GM18505 (cell line): ENCODE measurements at regions not wholly inside any gene's neighbourhood (a gene's known extent, or its start where the extent isn't known, plus 50 kb on each side); places are given as distances from the start of the nearest gene placed in this dataset.

Experiments
- ATAC-seq: cut with Tn5 transposase; IDR thresholded peaks from one replicate; pipeline ENCODE4 v1.9.1; 2021; ENCODE audit not compliant: unreplicated experiment
- POLR2A ChIP-seq: IDR thresholded peaks from 4 replicates; pipeline ENCODE4 v1.6.1; 2011; ENCODE audit warnings: borderline replicate concordance; ENCODE audit not compliant: insufficient read depth, insufficient read length; ENCODE audit errors: extremely low read depth

- ATAC-seq: no peak
- TF ChIP-seq POLR2A: no peak
These were observed 1043.6 kb downstream of the TUSC7 start for GRCh38 chr3:117752984-117753717.

GRCh38 chr3:117754058-117754457, 1044.5 kb downstream of the TUSC7 start:
- no peak for ATAC-seq
- TF ChIP-seq POLR2A: no peak

GRCh38 chr3:117754841-117755240, 1045.3 kb downstream of the TUSC7 start:
- TF ChIP-seq POLR2A: no peak
- ATAC-seq: no peak

GRCh38 chr3:117756563-117756962, 1047.0 kb downstream of the TUSC7 start:
- no peak for ATAC-seq
- no peak for TF ChIP-seq POLR2A

- no peak for TF ChIP-seq POLR2A
- ATAC-seq: no peak
These were observed 1052.4 kb downstream of the TUSC7 start for GRCh38 chr3:117761703-117762620.

- no peak for TF ChIP-seq POLR2A
- ATAC-seq: no peak
These were observed 1053.0 kb downstream of the TUSC7 start for GRCh38 chr3:117762621-117763037.

GRCh38 chr3:117763561-117763960, 1054.0 kb downstream of the TUSC7 start:
- no peak for ATAC-seq
- TF ChIP-seq POLR2A: no peak

GRCh38 chr3:117768581-117768980, 1059.0 kb downstream of the TUSC7 start:
- TF ChIP-seq POLR2A: no peak
- ATAC-seq: no peak

GRCh38 chr3:117774130-117774529, 1064.6 kb downstream of the TUSC7 start:
- ATAC-seq: no peak
- no peak for TF ChIP-seq POLR2A

- no peak for TF ChIP-seq POLR2A
- ATAC-seq: no peak
These were observed 1076.8 kb downstream of the TUSC7 start for GRCh38 chr3:117786349-117786748.

- ATAC-seq: no peak
- no peak for TF ChIP-seq POLR2A
These were observed 1078.5 kb downstream of the TUSC7 start for GRCh38 chr3:117788061-117788460.

- ATAC-seq: no peak
- TF ChIP-seq POLR2A: no peak
These were observed 1078.9 kb downstream of the TUSC7 start for GRCh38 chr3:117788506-117788905.

GRCh38 chr3:117790235-117790987, 1080.8 kb downstream of the TUSC7 start:
- no peak for ATAC-seq
- no peak for TF ChIP-seq POLR2A
